Amygdala (tissue), 56 donors: ENCODE measurements at regions not wholly inside any gene's neighbourhood (a gene's known extent, or its start where the extent isn't known, plus 50 kb on each side); places are given as distances from the start of the nearest gene placed in this dataset.

Source experiments
- DNase-seq, 56 donors: peaks; one replicate each; lab custom pipeline; 2025; lab: John Stamatoyannopoulos, UW

GRCh38 chr2:78541451-78542267 lies 483.8 kb upstream of the REG3G start:
- DNase-seq, result no peak

- DNase-seq, result no peak
These were observed 478.7 kb upstream of the REG3G start for GRCh38 chr2:78546843-78547242.

GRCh38 chr2:78549766-78550165 lies 475.7 kb upstream of the REG3G start:
- DNase-seq, result no peak

GRCh38 chr2:78553866-78554647 lies 471.4 kb upstream of the REG3G start:
- no peak for DNase-seq

GRCh38 chr2:78561876-78562275 lies 463.6 kb upstream of the REG3G start:
- no peak for DNase-seq

GRCh38 chr2:78564666-78565065 lies 460.8 kb upstream of the REG3G start:
- no peak for DNase-seq

- no peak for DNase-seq
These were observed 456.6 kb upstream of the REG3G start for GRCh38 chr2:78568782-78569373.

- no peak for DNase-seq
These were observed 449.1 kb upstream of the REG3G start for GRCh38 chr2:78576409-78576808.

- no peak for DNase-seq
These were observed 439.6 kb upstream of the REG3G start for GRCh38 chr2:78585871-78586270.

- no peak for DNase-seq
These were observed 439.2 kb upstream of the REG3G start for GRCh38 chr2:78586316-78586715.

GRCh38 chr2:78589871-78590270 lies 435.6 kb upstream of the REG3G start:
- no peak for DNase-seq

GRCh38 chr2:78592491-78592890 lies 433.0 kb upstream of the REG3G start:
- no peak for DNase-seq

GRCh38 chr2:78601113-78601512 lies 424.4 kb upstream of the REG3G start:
- DNase-seq, result no peak

- DNase-seq, result no peak
These were observed 422.6 kb upstream of the REG3G start for GRCh38 chr2:78602862-78603261.

GRCh38 chr2:78606895-78607294 lies 418.6 kb upstream of the REG3G start:
- DNase-seq, result no peak

GRCh38 chr2:78614726-78615125 lies 410.8 kb upstream of the REG3G start:
- no peak for DNase-seq

GRCh38 chr2:78615956-78616355 lies 409.5 kb upstream of the REG3G start:
- no peak for DNase-seq

GRCh38 chr2:78634425-78634824 lies 391.1 kb upstream of the REG3G start:
- no peak for DNase-seq

- no peak for DNase-seq
These were observed 380.6 kb upstream of the REG3G start for GRCh38 chr2:78644854-78645253.

GRCh38 chr2:78646533-78647364 lies 378.8 kb upstream of the REG3G start:
- DNase-seq, result no peak

GRCh38 chr2:78648558-78648957 lies 376.9 kb upstream of the REG3G start:
- DNase-seq, result no peak
